HFFc6 (cell line): ENCODE measurements at regions not wholly inside any gene's neighbourhood (a gene's known extent, or its start where the extent isn't known, plus 50 kb on each side); places are given as distances from the start of the nearest gene placed in this dataset.

Source experiments
- DNase-seq: peaks from one replicate; pipeline ENCODE4 v3.0.0-alpha.2; 2018
- H3K27ac Mint-ChIP-seq: 2 replicates; pipeline ENCODE4 v1.8.0; 2020; ENCODE audit warnings: mild to moderate bottlenecking, mixed read lengths
- H3K27me3 Mint-ChIP-seq: 2 replicates; pipeline ENCODE4 v1.8.0; 2021; ENCODE audit warnings: mild to moderate bottlenecking, moderate library complexity, mixed read lengths; ENCODE audit not compliant: insufficient read depth
- H3K36me3 Mint-ChIP-seq: 2 replicates; pipeline ENCODE4 v1.8.0; 2021; ENCODE audit warnings: low read depth, mixed read lengths
- H3K4me1 Mint-ChIP-seq: 2 replicates; pipeline ENCODE4 v1.8.0; 2020; ENCODE audit warnings: low read depth, mixed read lengths
- H3K4me3 Mint-ChIP-seq: 2 replicates; pipeline ENCODE4 v1.8.0; 2020; ENCODE audit warnings: mild to moderate bottlenecking, moderate library complexity, mixed read lengths
- H3K9me3 Mint-ChIP-seq: 2 replicates; pipeline ENCODE4 v1.8.0; 2020; ENCODE audit warnings: mild to moderate bottlenecking, mixed read lengths
- TF ChIP-seq, protein P1 (sequence below): fragments of 200-600 bp; sonication (generic); IDR thresholded peaks from 2 replicates; pipeline ENCODE4 v1.5.0; 2021; ENCODE audit warnings: antibody characterized with exemption, mild to moderate bottlenecking

DNA sequence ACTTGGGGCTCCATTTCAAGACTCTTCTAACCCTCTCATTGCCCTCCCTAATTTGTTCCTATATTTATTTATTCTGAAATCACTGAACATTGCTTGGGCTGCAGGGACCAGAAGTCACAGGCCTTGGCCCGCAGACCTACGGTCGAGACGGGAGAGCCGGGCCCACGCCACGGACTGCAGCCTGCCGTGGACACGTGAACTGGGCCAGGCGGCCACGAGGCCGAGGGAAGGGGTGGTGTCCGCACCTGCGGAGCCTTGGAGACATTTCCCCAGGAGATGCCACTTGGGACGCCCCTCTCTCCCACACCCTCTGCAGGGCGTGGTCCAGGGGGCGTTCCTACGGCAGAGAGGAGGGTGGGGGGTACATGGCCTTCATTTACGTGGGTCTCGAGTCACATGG, 463.9 kb downstream of the ICE1 start:
- peaks cover 4% of the 10 kb centered on the region for H3K27me3 Mint-ChIP-seq
- no peak overlapping the region for H3K27ac Mint-ChIP-seq
- no peaks in the 10 kb centered on the region for H3K4me1 Mint-ChIP-seq
- peaks cover 33% of the 10 kb centered on the region for H3K9me3 Mint-ChIP-seq
- no peaks in the 10 kb centered on the region; the same call in 1 of the 2 replicates for H3K36me3 Mint-ChIP-seq
- TF ChIP-seq, protein P1, sequence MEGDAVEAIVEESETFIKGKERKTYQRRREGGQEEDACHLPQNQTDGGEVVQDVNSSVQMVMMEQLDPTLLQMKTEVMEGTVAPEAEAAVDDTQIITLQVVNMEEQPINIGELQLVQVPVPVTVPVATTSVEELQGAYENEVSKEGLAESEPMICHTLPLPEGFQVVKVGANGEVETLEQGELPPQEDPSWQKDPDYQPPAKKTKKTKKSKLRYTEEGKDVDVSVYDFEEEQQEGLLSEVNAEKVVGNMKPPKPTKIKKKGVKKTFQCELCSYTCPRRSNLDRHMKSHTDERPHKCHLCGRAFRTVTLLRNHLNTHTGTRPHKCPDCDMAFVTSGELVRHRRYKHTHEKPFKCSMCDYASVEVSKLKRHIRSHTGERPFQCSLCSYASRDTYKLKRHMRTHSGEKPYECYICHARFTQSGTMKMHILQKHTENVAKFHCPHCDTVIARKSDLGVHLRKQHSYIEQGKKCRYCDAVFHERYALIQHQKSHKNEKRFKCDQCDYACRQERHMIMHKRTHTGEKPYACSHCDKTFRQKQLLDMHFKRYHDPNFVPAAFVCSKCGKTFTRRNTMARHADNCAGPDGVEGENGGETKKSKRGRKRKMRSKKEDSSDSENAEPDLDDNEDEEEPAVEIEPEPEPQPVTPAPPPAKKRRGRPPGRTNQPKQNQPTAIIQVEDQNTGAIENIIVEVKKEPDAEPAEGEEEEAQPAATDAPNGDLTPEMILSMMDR: no peak
- DNase-seq: no peak
- no peak overlapping the region for H3K4me3 Mint-ChIP-seq

DNA sequence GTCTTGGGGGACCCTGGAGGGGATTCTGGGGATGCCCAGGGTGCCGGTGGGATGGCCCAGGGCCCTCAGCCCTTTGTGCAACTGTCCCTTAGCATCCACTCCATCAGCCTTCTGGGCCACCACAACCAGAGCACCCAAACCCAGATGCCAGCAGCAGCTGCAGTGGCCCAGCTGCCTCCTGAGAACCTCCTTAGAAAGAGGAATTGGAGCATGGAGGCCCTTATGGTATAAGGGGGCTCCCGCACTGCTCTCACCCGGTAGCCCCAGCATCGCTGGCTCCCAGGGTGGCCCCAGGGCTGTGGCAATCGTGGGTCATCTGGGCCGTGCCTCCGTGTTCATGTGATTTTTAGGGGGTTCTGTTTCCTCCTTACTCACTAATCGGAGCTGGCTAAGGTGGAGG, 463.3 kb downstream of the ICE1 start:
- TF ChIP-seq, protein P1: no peak
- DNase-seq: no peak
- Mint-ChIP-seq H3K4me3 (no peak overlapping the region), H3K4me1 (no peaks in the 10 kb centered on the region), H3K36me3 (no peaks in the 10 kb centered on the region; the same call in 1 of the 2 replicates), H3K9me3 (peaks cover 30% of the 10 kb centered on the region), H3K27ac (no peak overlapping the region), H3K27me3 (peaks cover 4% of the 10 kb centered on the region)

DNA sequence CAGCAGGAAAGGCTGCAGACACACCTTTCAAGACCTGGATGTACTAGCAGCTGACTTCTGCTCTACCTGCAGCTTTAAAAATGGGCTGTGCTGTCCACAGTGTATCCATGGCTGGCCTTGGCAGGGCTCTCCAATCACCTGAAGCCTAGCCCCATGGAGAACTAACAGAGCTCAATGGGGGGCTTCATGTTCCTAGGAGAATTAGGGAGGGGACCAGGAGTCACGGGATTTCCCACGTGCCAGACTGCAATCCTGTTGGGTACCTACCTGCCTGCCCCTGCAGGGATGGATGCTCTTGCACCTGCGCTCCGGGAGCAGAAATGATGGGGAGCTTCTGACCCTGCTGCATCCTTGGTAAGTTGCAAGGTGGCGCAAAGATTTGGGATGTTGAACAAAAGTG, 462.1 kb downstream of the ICE1 start:
- Mint-ChIP-seq H3K4me3 (no peak overlapping the region), H3K27me3 (peaks cover 4% of the 10 kb centered on the region), H3K9me3 (peaks cover 27% of the 10 kb centered on the region), H3K27ac (no peak overlapping the region), H3K4me1 (no peaks in the 10 kb centered on the region), H3K36me3 (no peaks in the 10 kb centered on the region; the same call in 1 of the 2 replicates)
- TF ChIP-seq, protein P1: no peak
- no peak for DNase-seq

DNA sequence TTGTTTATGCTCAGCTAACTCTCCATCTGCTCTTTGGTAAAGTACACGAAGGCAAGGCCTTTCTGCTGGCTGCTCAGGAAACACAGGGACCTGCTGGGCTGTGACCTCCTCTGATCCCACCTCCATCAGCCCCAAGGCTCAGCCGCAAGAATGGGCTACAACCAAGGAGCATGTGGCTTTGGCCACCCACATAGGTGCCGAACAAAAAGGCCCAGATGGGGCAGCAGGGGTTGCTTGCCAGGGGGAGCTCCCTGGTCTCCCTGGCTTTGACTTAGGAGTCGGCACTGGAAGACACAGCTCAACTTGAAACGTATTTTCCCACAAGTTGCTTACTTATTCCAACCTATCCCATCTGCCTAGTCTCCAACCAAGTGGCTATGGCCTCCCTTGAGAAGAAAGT, 461.1 kb downstream of the ICE1 start:
- no peak for DNase-seq
- Mint-ChIP-seq H3K4me1 (no peaks in the 10 kb centered on the region), H3K4me3 (no peak overlapping the region), H3K36me3 (no peaks in the 10 kb centered on the region; the same call in 1 of the 2 replicates), H3K27ac (no peak overlapping the region), H3K27me3 (peaks cover 2% of the 10 kb centered on the region), H3K9me3 (peaks cover 35% of the 10 kb centered on the region)
- TF ChIP-seq, protein P1: no peak

DNA sequence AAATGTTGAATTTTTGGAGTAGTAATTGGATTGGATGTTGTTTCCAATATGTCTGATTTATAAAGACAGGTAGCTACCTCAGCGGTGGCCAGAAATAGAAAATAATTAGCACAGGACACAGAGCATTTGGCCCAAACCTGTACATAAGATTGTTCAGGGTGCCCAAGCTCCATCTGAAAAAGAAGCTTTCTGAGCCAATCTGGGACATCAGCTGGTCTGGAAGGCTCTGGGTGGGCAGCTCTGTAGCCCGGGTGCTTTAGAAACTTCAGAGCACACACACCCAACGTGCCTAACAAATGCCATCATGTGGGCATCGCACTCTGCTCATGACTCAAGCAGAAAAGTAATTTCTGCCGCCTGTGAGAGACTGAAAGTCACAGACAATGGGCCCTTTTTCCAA, 460.7 kb downstream of the ICE1 start:
- H3K27ac Mint-ChIP-seq: no peak overlapping the region
- H3K4me1 Mint-ChIP-seq: no peaks in the 10 kb centered on the region
- no peak overlapping the region for H3K4me3 Mint-ChIP-seq
- peaks cover 35% of the 10 kb centered on the region for H3K9me3 Mint-ChIP-seq
- no peak for DNase-seq
- no peaks in the 10 kb centered on the region; the same call in 1 of the 2 replicates for H3K36me3 Mint-ChIP-seq
- peaks cover 2% of the 10 kb centered on the region for H3K27me3 Mint-ChIP-seq
- TF ChIP-seq, protein P1: no peak

DNA sequence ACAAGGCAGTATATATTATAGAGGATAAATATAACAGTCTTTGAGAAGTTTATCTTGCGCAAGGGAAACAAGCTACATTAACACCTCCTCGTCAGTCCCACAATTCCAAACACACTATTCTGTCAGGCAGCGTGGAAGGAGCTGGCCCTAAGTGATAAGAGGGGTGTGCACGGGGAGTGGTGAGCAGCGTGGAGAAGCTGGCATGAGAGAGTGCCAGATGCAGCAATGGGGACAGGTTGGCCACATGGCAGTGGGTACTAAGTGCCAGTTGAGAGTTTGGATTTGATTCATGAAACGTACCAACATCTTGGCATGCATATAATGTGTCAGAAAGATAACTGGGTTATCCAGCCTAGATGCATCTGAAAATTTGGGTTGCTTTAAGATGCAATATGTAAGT, 460.2 kb downstream of the ICE1 start:
- TF ChIP-seq, protein P1: no peak
- Mint-ChIP-seq H3K9me3 (peaks cover 37% of the 10 kb centered on the region), H3K27me3 (peaks cover 2% of the 10 kb centered on the region), H3K27ac (no peak overlapping the region), H3K4me1 (no peaks in the 10 kb centered on the region), H3K36me3 (no peaks in the 10 kb centered on the region; the same call in 1 of the 2 replicates), H3K4me3 (no peak overlapping the region)
- DNase-seq: no peak
